K562 (cell line): ENCODE measurements at regions not wholly inside any gene's neighbourhood (a gene's known extent, or its start where the extent isn't known, plus 50 kb on each side); places are given as distances from the start of the nearest gene placed in this dataset.

Source experiments
- ATAC-seq: fragments of 200-7000 bp; cut with Tn5 transposase; 3 replicates; pipeline ENCODE4 v1.9.1; 2020; ENCODE audit warnings: moderate library complexity
- BruUV-seq: library from RNA; stranded (reverse); fragments of 400-500 nt; replicated peaks from 2 replicates; lab custom pipeline; 2021; lab: Mats Ljungman, UMichigan
- CTCF ChIA-PET: fragments of 300-600 bp; formaldehyde crosslinking; extraction: SDS; loops from one replicate; lab custom pipeline; 2021; ENCODE audit warnings: low intra/inter-chr PET ratio; lab: Yijun Ruan, JAX
- POLR2A ChIA-PET: fragments of 300-600, 350-650 bp; sonication (Branson Sonifier 250); formaldehyde crosslinking; extraction: SDS; loops from one replicate; lab custom pipeline; 2021; ENCODE audit warnings: antibody characterized with exemption, inconsistent platforms; lab: Yijun Ruan, JAX
- DNase-seq, 4 experiments: peaks; one replicate each; pipeline versions ENCODE4 v3.0.0 to v3.0.0-alpha.2; 2011 to 2018; ENCODE audit warnings: low spot score in 3 of 4, mixed read lengths in 3 of 4; ENCODE audit errors: extremely low read depth in 1 of 4
- FAIRE-seq: peaks from 2 replicates; lab custom pipeline; 2011; peaks lifted over from hg19 to GRCh38; lab: Jason Lieb, UNC
- H2AFZ ChIP-seq: 2 replicates; pipeline ENCODE4 v1.6.0; 2011; ENCODE audit warnings: low read depth, low read length, control low read depth, inconsistent platforms
- H3K27ac ChIP-seq: fragments of 200-600 bp; 3 replicates; pipeline ENCODE4 v1.8.0; 2011; ENCODE audit warnings: low read depth, mild to moderate bottlenecking, control low read depth, inconsistent platforms, low read length, moderate library complexity, mixed read lengths; ENCODE audit errors: extremely low read depth
- H3K27me3 ChIP-seq, 2 experiments: fragments of 300-600 bp in 1 of 2; 2 replicates in 1 of 2; 3 replicates in 1 of 2; pipeline versions ENCODE4 v1.6.0 to v1.8.0; 2011; ENCODE audit warnings: inconsistent platforms in 2 of 2, low read length in 2 of 2, mild to moderate bottlenecking in 1 of 2, mixed read lengths in 1 of 2, moderate library complexity in 1 of 2; ENCODE audit not compliant: control insufficient read depth in 2 of 2, insufficient read depth in 2 of 2
- H3K36me3 ChIP-seq: fragments of 300-600 bp; 3 replicates; pipeline ENCODE4 v1.8.0; 2011; ENCODE audit warnings: mild to moderate bottlenecking, low read length, inconsistent platforms; ENCODE audit not compliant: control insufficient read depth, insufficient read depth
- H3K4me1 ChIP-seq, 2 experiments: fragments of 200-600 bp in 1 of 2; replicated peaks in 1 of 2; 2 replicates in 1 of 2; 3 replicates in 1 of 2; pipeline versions ENCODE4 v1.5.1 to v1.8.0; 2011; ENCODE audit warnings: inconsistent platforms in 2 of 2, low read length in 2 of 2, mild to moderate bottlenecking in 1 of 2, mixed read lengths in 1 of 2, moderate library complexity in 1 of 2; ENCODE audit not compliant: control insufficient read depth in 2 of 2, insufficient read depth in 2 of 2
- H3K4me2 ChIP-seq: 2 replicates; pipeline ENCODE4 v1.6.1; 2011; ENCODE audit warnings: low read length, control low read depth, inconsistent platforms, mixed read lengths; ENCODE audit not compliant: insufficient read depth
- H3K4me3 ChIP-seq: fragments of 200-600 bp; sonication (generic), shearing (Covaris generic); 2 replicates; pipeline ENCODE4 v1.5.1; 2016; ENCODE audit warnings: control low read depth, inconsistent platforms
- H3K79me2 ChIP-seq: fragments of 200-600 bp; 3 replicates; pipeline ENCODE4 v1.8.0; 2011; ENCODE audit warnings: low read length, inconsistent platforms; ENCODE audit not compliant: control insufficient read depth, insufficient read depth
- H3K9ac ChIP-seq, 2 experiments: 2 replicates each; pipeline versions ENCODE4 v1.6.0 to v1.6.1; 2011; ENCODE audit warnings: low read depth in 2 of 2, low read length in 2 of 2, control low read depth in 1 of 2, inconsistent platforms in 1 of 2, mild to moderate bottlenecking in 1 of 2, mixed read lengths in 1 of 2; ENCODE audit not compliant: insufficient read depth in 1 of 2
- H3K9me1 ChIP-seq: one replicate; pipeline ENCODE4 v1.6.0; 2011; ENCODE audit warnings: inconsistent platforms, mild to moderate bottlenecking, low read length, moderate library complexity; ENCODE audit not compliant: control insufficient read depth, insufficient read depth
- H3K9me3 ChIP-seq: replicated peaks from 2 replicates; pipeline ENCODE4 v1.5.1; 2011; ENCODE audit warnings: low read depth, low read length, inconsistent platforms; ENCODE audit not compliant: control insufficient read depth, insufficient read depth
- H4K20me1 ChIP-seq: replicated peaks from 2 replicates; pipeline ENCODE4 v1.6.1; 2011; ENCODE audit warnings: low read length, inconsistent platforms, mixed read lengths; ENCODE audit not compliant: control insufficient read depth, insufficient read depth
- CBFB ChIP-seq: sonication (generic); formaldehyde crosslinking; IDR thresholded peaks from 2 replicates; pipeline ENCODE4 v1.4.0; 2020; ENCODE audit warnings: mild to moderate bottlenecking, missing genetic modification reagents
- KLF10 ChIP-seq: fragments of 250-450 bp; sonication (Bioruptor Pico); IDR thresholded peaks from 2 replicates; pipeline ENCODE4 v1.6.1; 2021; ENCODE audit warnings: matching md5 sums
- MCM5 ChIP-seq: fragments of 450-650 bp; IDR thresholded peaks from 2 replicates; pipeline ENCODE4 v1.6.1; 2016; ENCODE audit warnings: low read depth
- NUFIP1 ChIP-seq: fragments of 450-650 bp; IDR thresholded peaks from 2 replicates; pipeline ENCODE4 v1.6.1; 2018; ENCODE audit not compliant: partially characterized antibody
- SMAD1 ChIP-seq: fragments of 150-350 bp; IDR thresholded peaks from 2 replicates; pipeline ENCODE4 v1.6.1; 2014; ENCODE audit warnings: low read length, low read depth; ENCODE audit not compliant: partially characterized antibody
- ZNF324 ChIP-seq: fragments of 250-450 bp; sonication (Bioruptor Pico); IDR thresholded peaks from 2 replicates; pipeline ENCODE4 v1.4.0; 2020; ENCODE audit warnings: mild to moderate bottlenecking
- in situ Hi-C: fragments of 300-500 bp; cut with MboI; formaldehyde crosslinking; loops from 4 replicates; pipeline ENCODE4 v1.15.0; 2018; ENCODE audit warnings: inconsistent platforms, mixed read lengths
- intact Hi-C: fragments of 100-400 bp; cut with micrococcal nuclease; formaldehyde crosslinking; loops from 2 replicates; pipeline ENCODE4 v1.14.2; 2022
- TF ChIP-seq, protein P1 (sequence below): sonication (generic); IDR thresholded peaks from 2 replicates; pipeline ENCODE4 v1.6.1; 2016
- TF ChIP-seq, protein P2 (sequence below): fragments of 250-450 bp; sonication (Bioruptor Pico); IDR thresholded peaks from 2 replicates; pipeline ENCODE4 v1.5.1; 2021; ENCODE audit warnings: mild to moderate bottlenecking

DNA sequence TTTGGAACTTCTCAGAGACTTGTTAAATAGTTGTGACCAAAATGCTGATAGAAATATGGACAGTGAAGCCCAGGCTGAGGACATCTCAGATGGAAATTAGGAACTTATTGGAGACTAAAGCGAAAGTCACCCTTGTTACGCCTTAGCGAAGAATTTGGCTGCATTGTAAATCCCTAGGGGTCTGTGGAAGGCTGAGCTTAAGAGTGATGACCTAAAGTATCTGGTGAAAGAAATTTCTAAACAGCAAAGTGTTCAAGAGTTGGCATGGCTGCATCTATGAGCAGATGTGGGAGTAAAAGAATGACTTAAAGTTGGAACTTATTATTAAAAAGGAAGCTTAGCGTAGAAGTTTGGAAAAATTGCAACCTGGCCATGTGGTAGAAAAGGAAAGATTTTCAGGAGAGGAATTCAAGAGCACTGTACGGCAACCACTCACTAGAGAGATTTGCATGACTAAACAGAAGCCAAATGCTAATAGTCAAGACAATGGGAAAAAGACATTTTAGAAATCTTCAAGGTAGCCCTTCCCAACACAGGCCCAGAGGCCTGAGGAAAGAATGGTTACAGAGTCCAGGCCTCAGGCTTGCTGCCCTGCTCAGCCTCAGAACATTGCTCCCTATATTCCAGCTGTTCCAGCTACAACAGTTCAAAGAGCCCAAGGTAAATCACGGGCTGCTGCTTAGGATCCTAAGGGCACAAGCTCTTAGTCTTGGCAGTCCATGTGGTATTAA lies 61.6 kb upstream of the TNFRSF21 start (continued):
- TF ChIP-seq KLF10 (CRISPR knock-in tag): no peak
- TF ChIP-seq, protein P1, sequence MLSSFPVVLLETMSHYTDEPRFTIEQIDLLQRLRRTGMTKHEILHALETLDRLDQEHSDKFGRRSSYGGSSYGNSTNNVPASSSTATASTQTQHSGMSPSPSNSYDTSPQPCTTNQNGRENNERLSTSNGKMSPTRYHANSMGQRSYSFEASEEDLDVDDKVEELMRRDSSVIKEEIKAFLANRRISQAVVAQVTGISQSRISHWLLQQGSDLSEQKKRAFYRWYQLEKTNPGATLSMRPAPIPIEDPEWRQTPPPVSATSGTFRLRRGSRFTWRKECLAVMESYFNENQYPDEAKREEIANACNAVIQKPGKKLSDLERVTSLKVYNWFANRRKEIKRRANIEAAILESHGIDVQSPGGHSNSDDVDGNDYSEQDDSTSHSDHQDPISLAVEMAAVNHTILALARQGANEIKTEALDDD: no peak

DNA sequence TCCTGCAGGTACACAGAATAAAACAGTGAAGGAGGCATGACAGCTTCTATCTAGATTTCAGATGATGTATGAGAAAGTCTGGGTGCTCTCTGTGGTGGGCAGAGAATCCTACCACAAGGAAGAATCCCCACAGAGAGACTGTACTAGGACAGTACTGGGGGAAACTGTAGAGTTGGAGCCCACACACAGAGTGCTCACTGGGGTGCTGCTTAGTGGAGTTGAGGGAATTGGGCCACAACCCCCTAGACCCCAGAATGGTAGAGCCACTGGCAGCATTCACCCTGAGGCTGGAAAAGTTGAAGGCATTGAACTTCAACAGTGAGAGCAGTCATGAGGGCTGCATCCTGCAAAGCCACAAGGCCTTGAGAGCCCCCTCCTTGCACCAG lies 62.2 kb upstream of the TNFRSF21 start:
- H3K9ac ChIP-seq: no peak overlapping the region
- intact Hi-C loops: no loop called here
- H3K9me1 ChIP-seq: no peaks in the 10 kb centered on the region
- H4K20me1 ChIP-seq: no peaks in the 10 kb centered on the region
- H3K4me2 ChIP-seq: no peak overlapping the region
- CTCF ChIA-PET: no interaction called here
- H3K27me3 ChIP-seq: peaks cover 5% of the 10 kb centered on the region in 2 experiments; a peak in 3 of 5 replicates
- H3K36me3 ChIP-seq: no peaks in the 10 kb centered on the region
- ATAC-seq (peak; percentile 52), DNase-seq (no peak), FAIRE-seq (no peak)
- H3K9me3 ChIP-seq: no peaks in the 10 kb centered on the region
- no peak overlapping the region for H3K27ac ChIP-seq
- no peak overlapping the region for H3K4me3 ChIP-seq
- POLR2A ChIA-PET: no interaction called here
- H3K79me2 ChIP-seq: no peaks in the 10 kb centered on the region
- no peak overlapping the region for H2AFZ ChIP-seq
- no peaks in the 10 kb centered on the region for H3K4me1 ChIP-seq
- in situ Hi-C loops: no loop called here
- no TSS peak for BruUV-seq
- TF ChIP-seq, protein P2, sequence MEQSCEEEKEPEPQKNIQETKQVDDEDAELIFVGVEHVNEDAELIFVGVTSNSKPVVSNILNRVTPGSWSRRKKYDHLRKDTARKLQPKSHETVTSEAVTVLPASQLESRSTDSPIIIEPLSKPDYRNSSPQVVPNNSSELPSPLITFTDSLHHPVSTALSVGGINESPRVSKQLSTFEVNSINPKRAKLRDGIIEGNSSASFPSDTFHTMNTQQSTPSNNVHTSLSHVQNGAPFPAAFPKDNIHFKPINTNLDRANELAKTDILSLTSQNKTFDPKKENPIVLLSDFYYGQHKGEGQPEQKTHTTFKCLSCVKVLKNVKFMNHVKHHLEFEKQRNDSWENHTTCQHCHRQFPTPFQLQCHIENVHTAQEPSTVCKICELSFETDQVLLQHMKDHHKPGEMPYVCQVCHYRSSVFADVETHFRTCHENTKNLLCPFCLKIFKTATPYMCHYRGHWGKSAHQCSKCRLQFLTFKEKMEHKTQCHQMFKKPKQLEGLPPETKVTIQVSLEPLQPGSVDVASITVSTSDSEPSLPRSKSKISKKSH (CRISPR knock-in tag): no peak
- TF ChIP-seq KLF10 (CRISPR knock-in tag) (no peak), NUFIP1 (no peak), CBFB (CRISPR knock-in tag) (no peak), SMAD1 (no peak), ZNF324 (no peak), MCM5 (no peak)
